ENCODE measurements at regions not wholly inside any gene's neighbourhood (a gene's known extent, or its start where the extent isn't known, plus 50 kb on each side); places are given as distances from the start of the nearest gene placed in this dataset.

DNA sequence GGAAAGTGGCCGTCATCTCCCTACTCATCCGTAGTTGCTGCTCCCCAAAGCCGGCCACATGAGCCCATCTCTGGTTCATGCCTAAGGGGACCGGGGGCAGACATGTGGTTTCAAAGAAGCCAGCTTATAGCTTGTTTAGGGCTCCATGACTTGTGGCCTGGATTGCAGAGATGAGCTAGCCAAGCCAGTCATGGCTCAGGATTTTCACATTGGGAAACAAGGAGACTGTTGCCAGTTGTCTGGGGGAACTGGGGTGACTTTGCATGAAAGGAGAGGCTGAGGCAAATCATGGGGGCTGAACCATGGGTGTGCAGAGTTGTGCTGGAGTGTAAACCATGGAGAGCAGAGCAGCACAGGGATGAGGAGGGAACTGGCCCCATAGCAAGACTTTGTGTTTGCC is 183.0 kb upstream of the APCDD1 start:
- TF ChIP-seq, protein P1, sequence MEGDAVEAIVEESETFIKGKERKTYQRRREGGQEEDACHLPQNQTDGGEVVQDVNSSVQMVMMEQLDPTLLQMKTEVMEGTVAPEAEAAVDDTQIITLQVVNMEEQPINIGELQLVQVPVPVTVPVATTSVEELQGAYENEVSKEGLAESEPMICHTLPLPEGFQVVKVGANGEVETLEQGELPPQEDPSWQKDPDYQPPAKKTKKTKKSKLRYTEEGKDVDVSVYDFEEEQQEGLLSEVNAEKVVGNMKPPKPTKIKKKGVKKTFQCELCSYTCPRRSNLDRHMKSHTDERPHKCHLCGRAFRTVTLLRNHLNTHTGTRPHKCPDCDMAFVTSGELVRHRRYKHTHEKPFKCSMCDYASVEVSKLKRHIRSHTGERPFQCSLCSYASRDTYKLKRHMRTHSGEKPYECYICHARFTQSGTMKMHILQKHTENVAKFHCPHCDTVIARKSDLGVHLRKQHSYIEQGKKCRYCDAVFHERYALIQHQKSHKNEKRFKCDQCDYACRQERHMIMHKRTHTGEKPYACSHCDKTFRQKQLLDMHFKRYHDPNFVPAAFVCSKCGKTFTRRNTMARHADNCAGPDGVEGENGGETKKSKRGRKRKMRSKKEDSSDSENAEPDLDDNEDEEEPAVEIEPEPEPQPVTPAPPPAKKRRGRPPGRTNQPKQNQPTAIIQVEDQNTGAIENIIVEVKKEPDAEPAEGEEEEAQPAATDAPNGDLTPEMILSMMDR (IDR thresholded peaks at IDR 0.05; ENCODE audit: borderline replicate concordance, control extremely low read depth, extremely low read depth, insufficient read depth, missing control alignments), result no peak
- in situ Hi-C loops (cut with MboI; ENCODE audit: low sequenced_read_pairs, unreplicated experiment), result no loop called here
- no peak for DNase-seq (ENCODE audit: low spot score)

DNA sequence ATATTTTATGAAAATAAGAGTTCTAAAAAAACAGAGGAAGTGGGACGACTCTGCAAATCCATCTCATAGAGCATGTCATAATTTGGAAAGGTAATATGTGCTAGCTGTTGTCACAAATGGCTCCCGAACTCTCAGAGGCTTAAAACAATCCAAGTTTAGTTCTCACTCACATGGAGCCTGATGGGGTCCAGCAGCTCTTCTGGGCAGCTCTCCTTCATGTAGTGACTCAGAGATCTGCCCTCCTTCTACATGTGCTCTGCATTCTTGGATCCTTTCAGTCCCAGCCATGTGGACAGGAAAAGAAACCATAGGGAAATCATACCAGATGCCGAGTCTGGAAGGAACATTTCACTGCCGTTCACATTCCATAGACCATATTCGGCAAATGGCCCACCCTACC is 180.1 kb upstream of the APCDD1 start:
- DNase-seq (ENCODE audit: low spot score), result no peak
- in situ Hi-C loops (cut with MboI; ENCODE audit: low sequenced_read_pairs, unreplicated experiment), result no loop called here
- TF ChIP-seq, protein P1 (IDR thresholded peaks at IDR 0.05; ENCODE audit: borderline replicate concordance, control extremely low read depth, extremely low read depth, insufficient read depth, missing control alignments), result no peak

DNA sequence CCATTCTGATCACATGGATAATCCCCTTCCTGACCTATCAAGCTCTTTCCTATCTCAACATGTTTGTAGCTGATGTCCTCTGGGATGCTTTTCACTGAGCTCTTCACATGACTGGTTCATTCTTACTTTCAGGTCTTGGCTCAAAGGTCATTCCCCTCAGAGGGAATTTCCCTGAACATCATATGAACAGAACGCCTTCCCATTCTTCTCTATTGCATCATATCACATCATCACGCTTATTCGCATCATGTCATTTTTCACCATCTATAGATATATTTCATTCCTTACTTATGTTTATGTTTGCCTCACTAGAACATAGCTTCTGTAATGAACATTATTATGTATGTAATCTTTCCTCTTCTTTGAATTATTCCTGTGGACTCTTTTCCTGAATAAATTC is 178.9 kb upstream of the APCDD1 start:
- TF ChIP-seq, protein P1 (IDR thresholded peaks at IDR 0.05; ENCODE audit: borderline replicate concordance, control extremely low read depth, extremely low read depth, insufficient read depth, missing control alignments), result no peak
- DNase-seq (ENCODE audit: low spot score), result no peak
- in situ Hi-C loops (cut with MboI; ENCODE audit: low sequenced_read_pairs, unreplicated experiment), result no loop called here

DNA sequence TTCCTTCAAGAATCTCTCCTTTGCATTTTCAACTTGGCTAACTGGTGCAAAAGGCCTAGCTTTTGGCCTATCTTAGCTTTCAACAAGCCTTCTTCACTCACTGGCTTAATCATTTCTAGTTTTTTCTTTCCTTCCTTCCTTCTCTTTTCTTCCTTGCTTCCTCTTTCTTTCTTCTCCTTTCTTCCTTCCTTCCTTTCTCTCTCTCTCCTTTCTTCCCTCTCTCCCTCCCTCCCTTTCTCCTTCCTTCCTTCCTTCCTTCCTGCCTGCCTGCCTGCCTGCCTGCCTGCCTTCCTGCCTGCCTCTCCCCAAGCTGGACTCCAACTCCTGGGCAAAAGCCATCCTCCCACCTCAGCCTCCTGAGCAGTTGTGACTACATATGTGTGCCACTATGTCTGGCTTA is 176.2 kb upstream of the APCDD1 start:
- DNase-seq (ENCODE audit: low spot score), result no peak
- TF ChIP-seq, protein P1 (IDR thresholded peaks at IDR 0.05; ENCODE audit: borderline replicate concordance, control extremely low read depth, extremely low read depth, insufficient read depth, missing control alignments), result no peak
- in situ Hi-C loops (cut with MboI; ENCODE audit: low sequenced_read_pairs, unreplicated experiment), result no loop called here

DNA sequence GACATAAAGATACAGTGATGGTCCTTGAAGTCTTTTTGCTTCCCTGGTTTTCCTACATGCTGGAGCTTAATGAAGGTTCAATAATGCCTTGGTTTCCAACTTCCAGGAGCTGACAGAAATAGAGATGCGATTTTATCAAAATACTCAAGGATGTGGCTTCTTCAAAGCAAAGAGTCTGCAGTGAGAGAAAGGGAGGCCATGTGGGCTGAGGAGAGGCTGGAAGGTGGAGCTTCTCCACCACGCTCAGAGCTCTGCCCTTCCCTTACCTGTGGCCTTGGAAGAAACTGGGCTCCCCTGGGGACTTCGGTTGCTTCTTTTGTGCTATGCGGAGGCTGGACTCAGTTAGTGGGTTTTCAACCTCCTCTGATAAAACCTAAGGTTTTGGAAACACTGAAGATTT is 175.0 kb upstream of the APCDD1 start:
- DNase-seq (ENCODE audit: low spot score), result no peak
- in situ Hi-C loops (cut with MboI; ENCODE audit: low sequenced_read_pairs, unreplicated experiment), result no loop called here
- TF ChIP-seq, protein P1 (IDR thresholded peaks at IDR 0.05; ENCODE audit: borderline replicate concordance, control extremely low read depth, extremely low read depth, insufficient read depth, missing control alignments), result no peak

DNA sequence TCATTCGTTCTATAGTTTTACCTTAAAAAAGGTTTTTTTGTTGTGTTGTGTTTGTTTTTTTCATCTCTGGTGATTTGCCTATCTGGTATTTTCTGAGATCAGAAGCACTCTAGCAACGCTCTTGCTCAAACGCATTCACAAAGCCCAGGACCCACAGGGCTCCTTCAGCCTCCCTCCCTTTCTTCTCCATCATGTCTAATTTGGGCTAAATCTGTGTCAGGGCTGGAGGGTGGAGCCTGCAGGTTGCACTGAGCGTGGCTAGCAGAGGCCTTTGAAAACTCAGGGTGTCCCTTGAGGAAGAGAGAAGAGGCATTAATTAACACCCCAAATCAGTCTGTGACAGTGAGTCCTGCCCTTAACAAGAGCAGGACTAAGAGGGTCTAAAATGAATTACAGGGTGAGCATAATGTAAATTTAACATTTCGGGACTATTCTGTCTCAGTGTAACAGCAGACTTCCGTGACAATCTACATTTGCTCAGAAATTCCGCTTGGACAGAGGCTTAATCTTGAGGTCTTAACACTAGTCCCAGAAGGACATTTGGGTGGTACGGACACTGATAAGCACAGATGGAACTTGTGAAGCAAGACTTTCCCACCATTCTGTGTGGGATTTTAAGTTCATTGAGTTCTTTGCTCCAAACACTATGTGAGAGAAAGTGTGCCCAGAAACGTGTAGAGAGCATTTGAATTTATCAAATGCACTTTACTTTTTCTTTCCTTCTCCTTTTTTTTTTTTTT is 174.4 kb upstream of the APCDD1 start:
- in situ Hi-C loops (cut with MboI; ENCODE audit: low sequenced_read_pairs, unreplicated experiment), result no loop called here
- TF ChIP-seq, protein P1 (IDR thresholded peaks at IDR 0.05; ENCODE audit: borderline replicate concordance, control extremely low read depth, extremely low read depth, insufficient read depth, missing control alignments), result no peak
- no peak for DNase-seq (ENCODE audit: low spot score)
